ENCODE measurements at regions not wholly inside any gene's neighbourhood (a gene's known extent, or its start where the extent isn't known, plus 50 kb on each side); places are given as distances from the start of the nearest gene placed in this dataset.
"Not testable (repeated sequence)": the region's sequence is repeated elsewhere in the genome, so short reads cannot be mapped to it uniquely, and the experiment has no call there.

- Histone ChIP-seq H3K27ac (ENCODE audit: low read length in 2 of 2) (no peak overlapping the region), H3K4me1 (ENCODE audit: control insufficient read depth in 2 of 2, insufficient read depth in 2 of 2, low read length in 2 of 2) (no peaks in the 10 kb centered on the region), H3K9ac (ENCODE audit: low read length) (no peak overlapping the region), H4K20me1 (ENCODE audit: control insufficient read depth, insufficient read depth, low read length, poor library complexity, severe bottlenecking) (no peaks in the 10 kb centered on the region), H2AFZ (ENCODE audit: insufficient read depth, low read depth, low read length, poor library complexity, severe bottlenecking) (no peak overlapping the region), H3K4me2 (replicated peaks; ENCODE audit: low read depth, low read length, poor library complexity, severe bottlenecking) (no peak overlapping the region), H3K27me3 (replicated peaks in 1 of 4; ENCODE audit: control extremely low read depth in 1 of 4, control insufficient read depth in 3 of 4, insufficient read depth in 4 of 4, low read length in 3 of 4) (no peaks in the 10 kb centered on the region), H3K36me3 (replicated peaks in 1 of 2; ENCODE audit: control extremely low read depth in 1 of 2, control insufficient read depth in 1 of 2, extremely low read depth in 1 of 2, insufficient read depth in 2 of 2, low read length in 1 of 2) (no peaks in the 10 kb centered on the region), H3K4me3 (ENCODE audit: control extremely low read depth in 1 of 5, extremely low read depth in 1 of 5, insufficient read depth in 1 of 5, low read depth in 2 of 5, low read length in 4 of 5) (no peak overlapping the region), H3K9me3 (ENCODE audit: control extremely low read depth in 1 of 3, control insufficient read depth in 2 of 3, insufficient read depth in 1 of 3, low read length in 2 of 3) (no peaks in the 10 kb centered on the region), H3K79me2 (ENCODE audit: control insufficient read depth, insufficient read depth, low read length) (no peaks in the 10 kb centered on the region)
- intact Hi-C loops (cut with micrococcal nuclease): no loop called here
- Mint-ChIP-seq H3K27me3 (no peaks in the 10 kb centered on the region), H3K4me1 (no peaks in the 10 kb centered on the region), H3K9me3 (ENCODE audit: insufficient read depth) (no peaks in the 10 kb centered on the region), H3K27ac (no peak overlapping the region), H3K4me3 (no peak overlapping the region)
- ATAC-seq (ENCODE audit: low read depth): no peak
- ChIA-PET POLR2A (no interaction called here), CTCF (no interaction called here)
- no peak for TF ChIP-seq CTCF (IDR thresholded peaks at IDR 0.05)
- TF ChIP-seq EZH2 (IDR thresholded peaks at IDR 0.05; ENCODE audit: borderline replicate concordance, insufficient read depth, low read depth, low read length, poor library complexity, severe bottlenecking): no peak
- WGBS (ENCODE audit: insufficient coverage): 63% methylated on average over 2 of the region's 6 CpGs
- no peak for DNase-seq
Measured at GRCh38 chr7:85262891-85263290, 76.0 kb upstream of the SEMA3D start.

- H3K27me3 Mint-ChIP-seq: no peaks in the 10 kb centered on the region
- Histone ChIP-seq H3K9me3 (ENCODE audit: control extremely low read depth in 1 of 3, control insufficient read depth in 2 of 3, insufficient read depth in 1 of 3, low read length in 2 of 3) (no peaks in the 10 kb centered on the region), H3K4me3 (ENCODE audit: control extremely low read depth in 1 of 5, extremely low read depth in 1 of 5, insufficient read depth in 1 of 5, low read depth in 2 of 5, low read length in 4 of 5) (no peak overlapping the region), H3K79me2 (ENCODE audit: control insufficient read depth, insufficient read depth, low read length) (no peaks in the 10 kb centered on the region), H3K4me1 (ENCODE audit: control insufficient read depth in 2 of 2, insufficient read depth in 2 of 2, low read length in 2 of 2) (no peaks in the 10 kb centered on the region), H3K27ac (ENCODE audit: low read length in 2 of 2) (no peak overlapping the region), H3K27me3 (replicated peaks in 1 of 4; ENCODE audit: control extremely low read depth in 1 of 4, control insufficient read depth in 3 of 4, insufficient read depth in 4 of 4, low read length in 3 of 4) (no peaks in the 10 kb centered on the region), H2AFZ (ENCODE audit: insufficient read depth, low read depth, low read length, poor library complexity, severe bottlenecking) (no peak overlapping the region), H4K20me1 (ENCODE audit: control insufficient read depth, insufficient read depth, low read length, poor library complexity, severe bottlenecking) (no peaks in the 10 kb centered on the region), H3K4me2 (replicated peaks; ENCODE audit: low read depth, low read length, poor library complexity, severe bottlenecking) (no peak overlapping the region), H3K36me3 (replicated peaks in 1 of 2; ENCODE audit: control extremely low read depth in 1 of 2, control insufficient read depth in 1 of 2, extremely low read depth in 1 of 2, insufficient read depth in 2 of 2, low read length in 1 of 2) (no peaks in the 10 kb centered on the region), H3K9ac (ENCODE audit: low read length) (no peak overlapping the region)
- H3K9me3 Mint-ChIP-seq (ENCODE audit: insufficient read depth): no peaks in the 10 kb centered on the region
- ChIA-PET CTCF (no interaction called here), POLR2A (no interaction called here)
- no peak overlapping the region for H3K27ac Mint-ChIP-seq
- no peak overlapping the region for H3K4me3 Mint-ChIP-seq
- TF ChIP-seq EZH2 (IDR thresholded peaks at IDR 0.05; ENCODE audit: borderline replicate concordance, insufficient read depth, low read depth, low read length, poor library complexity, severe bottlenecking): no peak
- no peak for TF ChIP-seq CTCF (IDR thresholded peaks at IDR 0.05)
- WGBS (ENCODE audit: insufficient coverage): no CpG with 5 or more reads among the region's 2 CpGs
- intact Hi-C loops (cut with micrococcal nuclease): no loop called here
- H3K4me1 Mint-ChIP-seq: no peaks in the 10 kb centered on the region
- ATAC-seq (ENCODE audit: low read depth) (no peak), DNase-seq (no peak)
Measured at GRCh38 chr7:85261336-85261735, 74.5 kb upstream of the SEMA3D start.

GRCh38 chr7:85249787-85250186 lies 62.9 kb upstream of the SEMA3D start:
- CTCF ChIA-PET; H3K79me2 ChIP-seq (ENCODE audit: control insufficient read depth, insufficient read depth, low read length); H3K9me3 Mint-ChIP-seq (ENCODE audit: insufficient read depth); H3K4me1 ChIP-seq (ENCODE audit: control insufficient read depth in 2 of 2, insufficient read depth in 2 of 2, low read length in 2 of 2); H3K36me3 ChIP-seq (replicated peaks in 1 of 2; ENCODE audit: control extremely low read depth in 1 of 2, control insufficient read depth in 1 of 2, extremely low read depth in 1 of 2, insufficient read depth in 2 of 2, low read length in 1 of 2); DNase-seq; H2AFZ ChIP-seq (ENCODE audit: insufficient read depth, low read depth, low read length, poor library complexity, severe bottlenecking); H3K4me3 Mint-ChIP-seq; H3K27me3 ChIP-seq (replicated peaks in 1 of 4; ENCODE audit: control extremely low read depth in 1 of 4, control insufficient read depth in 3 of 4, insufficient read depth in 4 of 4, low read length in 3 of 4); H3K27me3 Mint-ChIP-seq; intact Hi-C loops (cut with micrococcal nuclease); H3K9ac ChIP-seq (ENCODE audit: low read length); H3K4me1 Mint-ChIP-seq; POLR2A ChIA-PET; H3K4me2 ChIP-seq (replicated peaks; ENCODE audit: low read depth, low read length, poor library complexity, severe bottlenecking); H3K4me3 ChIP-seq (ENCODE audit: control extremely low read depth in 1 of 5, extremely low read depth in 1 of 5, insufficient read depth in 1 of 5, low read depth in 2 of 5, low read length in 4 of 5); ATAC-seq (ENCODE audit: low read depth); H3K27ac Mint-ChIP-seq; H4K20me1 ChIP-seq (ENCODE audit: control insufficient read depth, insufficient read depth, low read length, poor library complexity, severe bottlenecking); H3K27ac ChIP-seq (ENCODE audit: low read length in 2 of 2); H3K9me3 ChIP-seq (ENCODE audit: control extremely low read depth in 1 of 3, control insufficient read depth in 2 of 3, insufficient read depth in 1 of 3, low read length in 2 of 3): not testable (repeated sequence)
- WGBS (ENCODE audit: insufficient coverage): 93% methylated on average over 19 of the region's 19 CpGs
